Mammary epithelial cell (primary cell): ENCODE measurements at regions not wholly inside any gene's neighbourhood (a gene's known extent, or its start where the extent isn't known, plus 50 kb on each side); places are given as distances from the start of the nearest gene placed in this dataset.

Source experiments
- CTCF ChIP-seq, 2 donors: IDR thresholded peaks in 1 of 2; conservative IDR thresholded peaks in 1 of 2; 2 replicates each; pipeline ENCODE4 v1.5.1; 2011 to 2012; ENCODE audit warnings: inconsistent platforms in 2 of 2, low read length in 2 of 2, mild to moderate bottlenecking in 2 of 2, control low read depth in 1 of 2, low read depth in 1 of 2; ENCODE audit not compliant: insufficient read depth in 1 of 2; ENCODE audit errors: extremely low read depth in 1 of 2
- EZH2 ChIP-seq: IDR thresholded peaks from 2 replicates; pipeline ENCODE4 v1.6.1; 2012; ENCODE audit warnings: low read length, inconsistent platforms, borderline replicate concordance

- TF ChIP-seq CTCF (conservative IDR thresholded peaks at IDR 0.05 in 1 of 2, IDR thresholded peaks at IDR 0.05 in 1 of 2; ENCODE audit: extremely low read depth in 1 of 2, insufficient read depth in 1 of 2, low read depth in 1 of 2, low read length in 2 of 2) (no peak), EZH2 (no peak)
Measured at GRCh38 chr2:129727286-129727685, 252.2 kb upstream of the RAB6C start.
